GM12872 (cell line): ENCODE measurements at regions not wholly inside any gene's neighbourhood (a gene's known extent, or its start where the extent isn't known, plus 50 kb on each side); places are given as distances from the start of the nearest gene placed in this dataset.

Source experiments
- CTCF ChIP-seq: IDR thresholded peaks from 3 replicates; pipeline ENCODE4 v1.5.1; 2011; ENCODE audit warnings: low read depth, mild to moderate bottlenecking, low read length, moderate library complexity; ENCODE audit not compliant: insufficient read depth

- no peak for TF ChIP-seq CTCF
These were observed 707.8 kb upstream of the LMCD1 start for GRCh38 chr3:7793786-7794185.

GRCh38 chr3:7798276-7798675 is 703.3 kb upstream of the LMCD1 start:
- no peak for TF ChIP-seq CTCF

GRCh38 chr3:7800006-7800780 is 701.4 kb upstream of the LMCD1 start:
- TF ChIP-seq CTCF: no peak

GRCh38 chr3:7812490-7812889 is 689.1 kb upstream of the LMCD1 start:
- no peak for TF ChIP-seq CTCF

- no peak for TF ChIP-seq CTCF
These were observed 688.3 kb upstream of the LMCD1 start for GRCh38 chr3:7813365-7813764.

GRCh38 chr3:7817239-7817638 is 684.4 kb upstream of the LMCD1 start:
- TF ChIP-seq CTCF: no peak

GRCh38 chr3:7820969-7821368 is 680.7 kb upstream of the LMCD1 start:
- no peak for TF ChIP-seq CTCF
